AG09319 (cell line): ENCODE measurements at regions not wholly inside any gene's neighbourhood (a gene's known extent, or its start where the extent isn't known, plus 50 kb on each side); places are given as distances from the start of the nearest gene placed in this dataset.

Experiments
- DNase-seq: peaks from one replicate; pipeline ENCODE4 v3.0.0-alpha.2; 2010; ENCODE audit warnings: low read depth; ENCODE audit errors: extremely low read depth
- CTCF ChIP-seq: IDR thresholded peaks from 2 replicates; pipeline ENCODE4 v1.5.1; 2011; ENCODE audit warnings: low read depth, mild to moderate bottlenecking, inconsistent platforms, low read length, moderate library complexity

GRCh38 chr5:74938250-74938933, 72.2 kb upstream of the FAM169A start:
- no peak for TF ChIP-seq CTCF
- no peak for DNase-seq

DNA sequence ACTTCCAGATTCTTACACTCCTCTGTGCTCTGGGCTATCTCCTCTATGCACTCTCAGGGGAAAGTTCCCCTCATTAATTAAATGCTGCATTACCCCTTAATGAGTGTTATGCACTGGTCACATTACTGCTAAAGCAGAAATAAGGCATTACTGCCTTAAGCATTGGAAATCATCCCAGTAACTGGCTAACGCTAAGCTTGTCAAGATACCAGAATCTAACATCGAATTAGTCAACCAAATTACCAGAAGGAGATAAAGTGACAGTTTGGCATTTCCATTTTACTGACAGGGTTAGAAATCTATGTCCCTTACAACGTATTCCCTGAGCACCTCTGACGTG, 69.5 kb upstream of the FAM169A start:
- no peak for TF ChIP-seq CTCF
- DNase-seq = no peak

DNA sequence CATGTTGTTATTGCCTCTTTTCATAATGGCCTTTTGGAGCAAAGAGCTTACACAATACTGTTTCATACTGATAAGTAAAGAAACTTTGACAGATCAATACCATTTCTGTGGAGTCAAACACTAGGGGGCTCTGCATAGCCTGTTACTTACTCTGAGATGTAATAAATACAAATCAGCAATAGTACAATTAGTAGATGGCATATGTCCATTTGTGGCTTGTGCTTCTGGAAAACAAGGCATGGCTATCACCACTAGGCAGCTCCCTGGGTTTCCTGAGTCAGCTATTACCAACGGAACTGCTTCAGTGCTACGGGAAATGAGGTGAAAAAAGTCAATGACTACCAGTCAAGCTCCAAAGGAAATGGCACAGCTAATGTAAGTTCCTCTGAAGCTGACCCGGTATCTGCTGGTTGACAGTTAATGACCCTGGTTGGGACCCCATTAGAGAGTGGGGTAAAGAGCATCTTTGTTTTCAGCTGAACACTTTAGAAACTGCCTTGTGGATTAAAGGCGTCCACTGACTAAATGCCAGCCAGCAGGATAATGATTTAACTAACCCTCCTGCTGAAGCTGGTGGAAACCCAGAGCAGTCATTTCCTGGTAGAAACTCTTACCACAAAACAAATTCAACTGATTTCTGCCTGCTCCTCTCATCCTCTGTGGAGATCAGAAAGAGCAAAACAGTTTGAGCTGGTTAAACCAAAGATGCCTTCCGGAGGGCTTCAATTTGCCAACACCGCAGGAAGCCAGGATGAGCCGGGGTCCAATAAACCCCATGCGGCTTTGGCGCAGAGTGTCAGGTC, 69.0 kb upstream of the FAM169A start:
- DNase-seq = peak; percentile 52
- peak; percentile 53 for TF ChIP-seq CTCF

- no peak for DNase-seq
- TF ChIP-seq CTCF = no peak
Measured at GRCh38 chr5:74927336-74927735, 61.1 kb upstream of the FAM169A start.

DNA sequence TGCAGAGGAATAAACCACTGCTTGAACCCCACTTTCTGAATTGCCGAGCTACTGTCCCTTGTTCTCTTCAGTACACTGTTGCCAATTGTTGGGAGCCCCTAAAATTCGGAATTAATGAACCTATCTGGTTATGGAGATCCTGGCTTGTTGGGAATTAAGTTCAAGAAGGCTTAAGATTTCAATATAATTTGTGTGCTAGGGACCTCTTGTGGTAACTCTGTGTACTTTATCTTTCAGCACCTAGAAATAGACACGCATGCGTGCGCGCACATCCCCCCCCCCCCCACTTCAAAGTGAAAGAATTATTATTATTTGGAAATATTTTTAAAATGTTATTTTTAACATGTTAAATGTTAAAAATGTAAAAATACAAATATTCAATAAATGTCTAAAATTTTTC, 53.3 kb upstream of the FAM169A start:
- peak; percentile 24 for DNase-seq
- peak; percentile 54 for TF ChIP-seq CTCF

- no peak for TF ChIP-seq CTCF
- DNase-seq = no peak
Measured at GRCh38 chr5:74919041-74919440, 52.9 kb upstream of the FAM169A start.

DNA sequence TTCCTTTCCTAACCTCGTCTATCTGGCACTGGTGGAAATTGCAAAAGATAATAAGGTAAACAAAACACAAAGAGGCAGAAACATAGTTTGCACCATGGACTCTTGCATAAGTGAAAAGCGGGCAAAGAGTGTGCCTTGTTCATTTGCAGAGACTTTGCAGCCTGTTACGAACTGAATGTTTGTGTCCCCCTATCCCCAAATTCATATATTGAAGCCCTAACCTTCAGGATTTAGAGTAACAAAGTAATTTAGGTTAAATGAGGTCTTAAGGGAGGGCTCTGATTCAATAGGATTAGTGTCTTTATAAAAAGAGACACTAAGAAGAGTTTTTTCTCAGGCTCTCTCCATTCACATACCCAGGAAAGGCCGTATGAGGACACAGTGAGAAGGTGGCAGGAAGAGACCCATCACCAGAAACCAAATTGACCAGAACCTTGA, 52.1 kb upstream of the FAM169A start:
- TF ChIP-seq CTCF = no peak
- no peak for DNase-seq
